HEK293T (cell line): ENCODE measurements at regions not wholly inside any gene's neighbourhood (a gene's known extent, or its start where the extent isn't known, plus 50 kb on each side); places are given as distances from the start of the nearest gene placed in this dataset.

Experiments
- ARNT ChIP-seq: fragments of 450-650 bp; IDR thresholded peaks from 2 replicates; pipeline ENCODE4 v1.6.1; 2017; ENCODE audit warnings: mild to moderate bottlenecking
- BHLHE40 ChIP-seq: fragments of 450-650 bp; IDR thresholded peaks from 2 replicates; pipeline ENCODE4 v1.6.1; 2016; ENCODE audit warnings: mild to moderate bottlenecking, moderate library complexity, borderline replicate concordance
- CTBP1 ChIP-seq: fragments of 450-650 bp; IDR thresholded peaks from 2 replicates; pipeline ENCODE4 v1.6.1; 2016; ENCODE audit warnings: borderline replicate concordance
- ELF4 ChIP-seq: fragments of 450-650 bp; IDR thresholded peaks from 2 replicates; pipeline ENCODE4 v1.6.1; 2017; ENCODE audit warnings: antibody characterized with exemption
- FOXA1 ChIP-seq: fragments of 450-650 bp; IDR thresholded peaks from 2 replicates; pipeline ENCODE4 v1.6.1; 2016; ENCODE audit warnings: mild to moderate bottlenecking
- FOXM1 ChIP-seq: fragments of 450-650 bp; IDR thresholded peaks from 2 replicates; pipeline ENCODE4 v1.6.1; 2017; ENCODE audit warnings: mild to moderate bottlenecking, borderline replicate concordance
- HDGF ChIP-seq: fragments of 450-650 bp; IDR thresholded peaks from 2 replicates; pipeline ENCODE4 v1.6.1; 2017; ENCODE audit warnings: antibody characterized with exemption, borderline replicate concordance
- L3MBTL2 ChIP-seq: fragments of 450-650 bp; conservative IDR thresholded peaks from 2 replicates; pipeline ENCODE4 v1.6.1; 2016; ENCODE audit warnings: mild to moderate bottlenecking
- NFRKB ChIP-seq: fragments of 450-650 bp; IDR thresholded peaks from 2 replicates; pipeline ENCODE4 v1.6.1; 2016; ENCODE audit warnings: mild to moderate bottlenecking, moderate library complexity
- SP1 ChIP-seq: fragments of 450-650 bp; IDR thresholded peaks from 2 replicates; pipeline ENCODE4 v1.6.1; 2017
- SUZ12 ChIP-seq: fragments of 450-650 bp; IDR thresholded peaks from 2 replicates; pipeline ENCODE4 v1.6.1; 2016; ENCODE audit warnings: mild to moderate bottlenecking
- ZNF384 ChIP-seq: fragments of 450-650 bp; IDR thresholded peaks from 2 replicates; pipeline ENCODE4 v1.6.1; 2016

GRCh38 chr2:18860179-18860578 is 270.8 kb upstream of the NT5C1B start:
- TF ChIP-seq BHLHE40 (no peak), L3MBTL2 (no peak), SUZ12 (no peak), ZNF384 (no peak), FOXM1 (no peak), ARNT (no peak), SP1 (no peak), FOXA1 (no peak), ELF4 (no peak), HDGF (no peak), NFRKB (no peak), CTBP1 (no peak)
